Testis (tissue), 2 donors: ENCODE measurements at regions not wholly inside any gene's neighbourhood (a gene's known extent, or its start where the extent isn't known, plus 50 kb on each side); places are given as distances from the start of the nearest gene placed in this dataset.
"Not testable (repeated sequence)": the region's sequence is repeated elsewhere in the genome, so short reads cannot be mapped to it uniquely, and the experiment has no call there.

Source experiments
- DNase-seq: peaks from one replicate; pipeline ENCODE4 v3.0.0-alpha.2; 2019
- H3K27ac ChIP-seq, 2 donors: fragments of 200-600 bp; sonication (generic); one replicate each; pipeline ENCODE4 v1.5.1; 2019
- H3K27me3 ChIP-seq: fragments of 200-600 bp; sonication (generic); one replicate; pipeline ENCODE4 v1.5.1; 2019
- H3K36me3 ChIP-seq: fragments of 200-600 bp; sonication (generic); one replicate; pipeline ENCODE4 v1.5.1; 2017; ENCODE audit warnings: low read depth; ENCODE audit errors: missing control alignments
- H3K4me1 ChIP-seq: fragments of 200-600 bp; sonication (generic); one replicate; pipeline ENCODE4 v1.5.1; 2019
- H3K4me3 ChIP-seq, 2 donors: fragments of 200-600 bp; sonication (generic); one replicate each; pipeline ENCODE4 v1.5.1; 2017 to 2019
- H3K9me3 ChIP-seq: fragments of 200-600 bp; sonication (generic); one replicate; pipeline ENCODE4 v1.5.1; 2017
- POLR2A ChIP-seq: fragments of 450-650 bp; IDR thresholded peaks from one replicate; pipeline ENCODE4 v1.6.1; 2017; ENCODE audit warnings: antibody characterized with exemption, mild to moderate bottlenecking, moderate library complexity
- WGBS, 2 donors: methylation state at CpG; one replicate each; pipeline ENCODE4 v1.1.5; 2018; 5-methylcytosine and 5-hydroxymethylcytosine counted together
- intact Hi-C: fragments of 100-400 bp; cut with DNase I; formaldehyde crosslinking; loops from one replicate; pipeline ENCODE4 v1.15.1; 2023; ENCODE audit warnings: low total_unique reads
- TF ChIP-seq, protein P1 (sequence below), 3 experiments: fragments of 450-650 bp in 2 of 3; fragments of 200-600 bp in 1 of 3; sonication (generic) in 1 of 3; IDR thresholded peaks; one replicate each; pipeline ENCODE4 v1.5.1; 2016 to 2019; ENCODE audit warnings: antibody characterized with exemption in 3 of 3, mild to moderate bottlenecking in 2 of 3, moderate library complexity in 1 of 3

DNA sequence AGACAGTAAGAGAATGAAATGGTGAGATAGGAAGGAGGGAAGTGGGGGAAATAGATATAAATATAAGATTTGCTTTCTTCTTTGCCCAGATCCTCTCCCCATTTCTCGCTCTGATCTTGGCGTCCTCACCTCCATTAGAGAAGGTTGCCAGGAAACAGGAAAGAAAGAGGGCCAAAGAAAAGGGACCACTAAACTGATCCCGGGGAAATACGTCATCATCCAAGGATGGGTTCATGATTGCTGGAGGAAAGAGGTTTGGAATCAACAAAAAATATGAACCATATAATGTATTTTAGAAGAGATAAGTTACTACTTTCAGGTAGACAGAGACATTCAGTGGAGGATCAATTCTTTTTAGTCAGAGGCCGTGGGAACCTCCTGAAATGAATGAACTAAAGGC, 536.0 kb downstream of the HAPSTR1 start:
- Histone ChIP-seq H3K36me3 (no peaks in the 10 kb centered on the region), H3K27ac (no peak overlapping the region), H3K4me1 (no peaks in the 10 kb centered on the region), H3K27me3 (no peaks in the 10 kb centered on the region), H3K4me3 (no peak overlapping the region), H3K9me3 (no peaks in the 10 kb centered on the region)
- intact Hi-C loops, result no loop called here
- no peak for DNase-seq
- TF ChIP-seq, protein P1, sequence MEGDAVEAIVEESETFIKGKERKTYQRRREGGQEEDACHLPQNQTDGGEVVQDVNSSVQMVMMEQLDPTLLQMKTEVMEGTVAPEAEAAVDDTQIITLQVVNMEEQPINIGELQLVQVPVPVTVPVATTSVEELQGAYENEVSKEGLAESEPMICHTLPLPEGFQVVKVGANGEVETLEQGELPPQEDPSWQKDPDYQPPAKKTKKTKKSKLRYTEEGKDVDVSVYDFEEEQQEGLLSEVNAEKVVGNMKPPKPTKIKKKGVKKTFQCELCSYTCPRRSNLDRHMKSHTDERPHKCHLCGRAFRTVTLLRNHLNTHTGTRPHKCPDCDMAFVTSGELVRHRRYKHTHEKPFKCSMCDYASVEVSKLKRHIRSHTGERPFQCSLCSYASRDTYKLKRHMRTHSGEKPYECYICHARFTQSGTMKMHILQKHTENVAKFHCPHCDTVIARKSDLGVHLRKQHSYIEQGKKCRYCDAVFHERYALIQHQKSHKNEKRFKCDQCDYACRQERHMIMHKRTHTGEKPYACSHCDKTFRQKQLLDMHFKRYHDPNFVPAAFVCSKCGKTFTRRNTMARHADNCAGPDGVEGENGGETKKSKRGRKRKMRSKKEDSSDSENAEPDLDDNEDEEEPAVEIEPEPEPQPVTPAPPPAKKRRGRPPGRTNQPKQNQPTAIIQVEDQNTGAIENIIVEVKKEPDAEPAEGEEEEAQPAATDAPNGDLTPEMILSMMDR (IDR thresholded peaks at IDR 0.05), result no peak
- no peak for TF ChIP-seq POLR2A
- WGBS, 2 donors, result 87 to 88% methylated on average over 5 of the region's 5 CpGs

DNA sequence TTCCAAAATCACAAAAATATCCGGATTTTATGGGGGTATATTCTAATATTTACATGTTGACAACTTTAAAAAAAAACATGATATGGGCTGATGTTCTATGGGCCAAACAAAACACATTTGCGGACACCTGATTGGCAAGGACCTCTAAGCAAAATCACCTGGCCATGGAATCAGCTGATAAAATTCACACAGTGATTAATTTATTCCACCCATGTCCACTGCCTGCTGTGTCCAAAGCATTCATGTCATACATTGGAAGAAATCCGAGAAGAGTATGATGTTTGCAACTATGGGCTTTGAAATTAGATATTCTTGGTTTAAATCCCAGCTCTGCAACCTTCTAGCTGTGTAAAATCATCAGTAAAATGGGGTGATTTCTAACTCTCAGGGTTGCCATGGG, 538.7 kb downstream of the HAPSTR1 start:
- Histone ChIP-seq H3K27ac (no peak overlapping the region), H3K27me3 (no peaks in the 10 kb centered on the region), H3K4me3 (no peak overlapping the region), H3K9me3 (no peaks in the 10 kb centered on the region), H3K4me1 (no peaks in the 10 kb centered on the region), H3K36me3 (no peaks in the 10 kb centered on the region)
- intact Hi-C loops, result no loop called here
- 76% methylated on average over 3 of the region's 3 CpGs for WGBS, 2 donors
- no peak for DNase-seq
- TF ChIP-seq, protein P1 (IDR thresholded peaks at IDR 0.05), result no peak
- TF ChIP-seq POLR2A, result no peak

DNA sequence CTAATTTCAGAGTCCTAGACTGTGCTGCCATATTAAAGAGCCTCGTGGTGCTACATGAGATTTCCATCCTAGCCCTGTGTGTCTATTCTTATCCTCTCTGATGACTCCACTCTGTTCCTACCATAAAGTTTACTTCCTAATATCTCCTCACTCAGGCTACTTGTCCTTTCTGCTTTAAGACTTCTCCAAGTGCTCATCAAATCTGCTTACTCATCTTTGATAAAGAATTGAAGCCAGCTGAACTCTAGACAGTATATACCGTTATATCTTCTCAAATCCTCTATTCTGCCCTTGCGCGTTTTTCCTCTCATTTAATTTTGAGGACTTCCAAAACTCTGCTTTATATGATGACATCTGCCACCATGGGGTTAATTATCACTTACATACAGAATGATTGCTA, 539.5 kb downstream of the HAPSTR1 start:
- WGBS, 2 donors, result 85 to 93% methylated on average over 4 of the region's 4 CpGs
- no peaks in the 10 kb centered on the region for H3K9me3 ChIP-seq
- TF ChIP-seq POLR2A, result no peak
- TF ChIP-seq, protein P1 (IDR thresholded peaks at IDR 0.05), result no peak
- no peaks in the 10 kb centered on the region for H3K4me1 ChIP-seq
- no peak overlapping the region for H3K4me3 ChIP-seq
- no peaks in the 10 kb centered on the region for H3K36me3 ChIP-seq
- no peak overlapping the region for H3K27ac ChIP-seq
- no peaks in the 10 kb centered on the region for H3K27me3 ChIP-seq
- intact Hi-C loops, result no loop called here
- DNase-seq, result no peak

DNA sequence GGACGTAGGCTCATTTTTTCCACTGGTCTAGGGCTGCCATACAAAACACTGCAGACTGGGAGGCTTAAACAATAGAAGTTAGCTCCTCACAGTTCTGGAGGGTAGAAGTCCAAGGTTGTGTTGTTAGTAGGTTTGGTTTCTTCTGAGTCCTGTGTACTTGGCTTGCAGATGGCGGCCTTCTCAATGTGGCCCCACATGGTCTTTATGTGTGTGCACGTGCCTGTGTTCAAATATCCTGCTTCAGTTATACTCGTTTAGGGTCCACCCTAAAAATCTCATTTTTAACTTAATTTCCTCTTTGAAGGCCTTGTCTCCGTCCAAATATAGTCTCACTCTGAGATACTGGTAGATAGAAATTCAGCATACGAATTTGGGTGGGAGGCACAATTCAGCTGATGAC, 542.4 kb downstream of the HAPSTR1 start:
- no peak for TF ChIP-seq POLR2A
- TF ChIP-seq, protein P1 (IDR thresholded peaks at IDR 0.05), result no peak
- intact Hi-C loops, result no loop called here
- Histone ChIP-seq H3K27ac (no peak overlapping the region), H3K4me1 (no peaks in the 10 kb centered on the region), H3K27me3 (no peaks in the 10 kb centered on the region), H3K36me3 (no peaks in the 10 kb centered on the region), H3K4me3 (no peak overlapping the region), H3K9me3 (no peaks in the 10 kb centered on the region)
- 56 to 87% methylated on average over 5 of the region's 6 CpGs for WGBS, 2 donors
- no peak for DNase-seq

DNA sequence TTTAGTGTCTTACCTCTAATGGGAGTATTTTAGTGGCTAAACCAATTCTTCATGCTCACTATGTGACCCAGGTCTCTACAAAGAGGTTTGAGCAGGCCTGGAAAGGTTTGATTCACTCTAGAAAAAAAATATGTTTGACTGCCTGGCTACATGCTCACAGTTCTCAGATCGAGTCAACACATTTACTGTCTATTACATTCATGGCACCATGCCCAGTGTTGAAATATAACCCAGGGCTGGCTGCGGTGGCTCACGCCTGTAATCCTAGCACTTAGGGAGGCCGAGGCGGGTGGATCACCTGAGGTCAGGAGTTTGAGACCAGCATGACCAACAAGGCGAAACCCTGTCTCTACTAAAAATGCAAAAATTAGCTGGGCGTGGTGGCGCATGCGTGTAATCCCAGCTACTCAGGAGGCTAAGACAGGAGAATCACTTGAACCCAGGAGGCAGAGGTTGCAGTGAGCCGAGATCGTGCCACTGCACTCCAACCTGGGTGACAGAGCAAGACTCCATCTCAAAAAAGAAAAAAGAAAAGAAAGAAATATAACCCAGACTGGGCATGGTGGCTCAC, 543.8 kb downstream of the HAPSTR1 start:
- H3K9me3 ChIP-seq, H3K4me1 ChIP-seq, DNase-seq, H3K27me3 ChIP-seq, H3K27ac ChIP-seq, H3K4me3 ChIP-seq, intact Hi-C loops, H3K36me3 ChIP-seq: not testable (repeated sequence)
- 86 to 93% methylated on average over 11 of the region's 11 CpGs for WGBS, 2 donors
